AG09319 (cell line): ENCODE measurements at regions not wholly inside any gene's neighbourhood (a gene's known extent, or its start where the extent isn't known, plus 50 kb on each side); places are given as distances from the start of the nearest gene placed in this dataset.

Experiments used
- DNase-seq: peaks from one replicate; pipeline ENCODE4 v3.0.0-alpha.2; 2010; ENCODE audit warnings: low read depth; ENCODE audit errors: extremely low read depth
- TF ChIP-seq, protein P1 (sequence below): IDR thresholded peaks from 2 replicates; pipeline ENCODE4 v1.5.1; 2011; ENCODE audit warnings: low read depth, mild to moderate bottlenecking, inconsistent platforms, low read length, moderate library complexity

DNA sequence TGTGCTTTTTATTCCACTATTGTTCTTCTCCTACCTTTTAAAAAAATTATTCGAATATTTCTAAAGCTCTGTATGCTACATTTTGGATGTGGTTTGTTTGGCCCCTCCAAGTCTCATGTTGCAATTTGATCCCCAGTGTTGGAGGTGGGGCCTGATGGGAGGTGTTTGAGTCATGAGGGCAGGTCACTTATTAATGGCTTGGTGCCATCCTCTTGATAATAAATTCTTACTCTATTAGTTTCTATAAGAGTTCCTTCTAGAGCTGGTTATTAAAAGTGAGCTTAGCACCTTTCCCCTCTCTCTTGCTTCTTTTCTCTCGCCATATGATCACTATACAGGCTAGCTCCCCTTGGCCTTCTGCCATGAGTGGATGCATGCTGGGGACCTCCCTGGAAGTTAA, 445.6 kb upstream of the PDE3A start:
- DNase-seq: no peak
- TF ChIP-seq, protein P1, sequence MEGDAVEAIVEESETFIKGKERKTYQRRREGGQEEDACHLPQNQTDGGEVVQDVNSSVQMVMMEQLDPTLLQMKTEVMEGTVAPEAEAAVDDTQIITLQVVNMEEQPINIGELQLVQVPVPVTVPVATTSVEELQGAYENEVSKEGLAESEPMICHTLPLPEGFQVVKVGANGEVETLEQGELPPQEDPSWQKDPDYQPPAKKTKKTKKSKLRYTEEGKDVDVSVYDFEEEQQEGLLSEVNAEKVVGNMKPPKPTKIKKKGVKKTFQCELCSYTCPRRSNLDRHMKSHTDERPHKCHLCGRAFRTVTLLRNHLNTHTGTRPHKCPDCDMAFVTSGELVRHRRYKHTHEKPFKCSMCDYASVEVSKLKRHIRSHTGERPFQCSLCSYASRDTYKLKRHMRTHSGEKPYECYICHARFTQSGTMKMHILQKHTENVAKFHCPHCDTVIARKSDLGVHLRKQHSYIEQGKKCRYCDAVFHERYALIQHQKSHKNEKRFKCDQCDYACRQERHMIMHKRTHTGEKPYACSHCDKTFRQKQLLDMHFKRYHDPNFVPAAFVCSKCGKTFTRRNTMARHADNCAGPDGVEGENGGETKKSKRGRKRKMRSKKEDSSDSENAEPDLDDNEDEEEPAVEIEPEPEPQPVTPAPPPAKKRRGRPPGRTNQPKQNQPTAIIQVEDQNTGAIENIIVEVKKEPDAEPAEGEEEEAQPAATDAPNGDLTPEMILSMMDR: no peak

DNA sequence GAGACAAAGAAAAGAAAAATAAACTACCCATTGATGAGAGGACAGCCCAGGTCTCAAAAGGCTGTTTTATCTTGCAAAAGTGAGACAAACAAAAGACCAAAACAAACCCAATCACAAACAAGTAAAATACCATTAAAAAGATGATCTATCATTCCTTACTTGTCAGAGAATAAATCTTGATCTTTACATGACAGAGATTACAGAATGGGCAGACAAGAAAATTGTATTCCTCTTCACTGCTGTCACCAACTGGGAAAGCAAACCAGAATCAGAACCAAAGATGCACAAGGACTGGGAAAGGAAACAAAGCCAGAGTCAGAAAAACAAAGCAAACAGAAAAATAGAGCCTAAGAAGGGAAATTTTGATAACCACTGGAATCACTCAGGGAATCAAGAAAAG, 444.0 kb upstream of the PDE3A start:
- DNase-seq: no peak
- TF ChIP-seq, protein P1: no peak

DNA sequence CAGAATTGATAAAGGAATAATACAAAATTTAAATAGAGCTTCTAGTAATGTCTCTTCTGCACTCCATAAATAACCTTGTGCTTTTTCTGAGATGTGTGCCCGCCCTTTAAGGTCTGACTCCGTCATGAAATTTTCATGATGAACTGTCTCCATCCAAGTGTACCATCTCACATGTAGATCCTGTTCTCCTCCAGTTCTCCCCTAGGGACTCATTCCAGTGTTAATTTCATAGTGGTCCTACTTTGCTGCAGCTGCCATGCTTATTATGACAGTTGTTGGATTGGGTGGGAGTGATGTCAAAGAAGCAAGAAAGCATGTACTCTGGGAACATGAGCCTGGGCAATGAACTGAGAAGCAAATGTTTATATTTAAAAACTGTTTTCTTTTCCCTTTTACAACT, 442.5 kb upstream of the PDE3A start:
- TF ChIP-seq, protein P1: no peak
- DNase-seq: no peak

DNA sequence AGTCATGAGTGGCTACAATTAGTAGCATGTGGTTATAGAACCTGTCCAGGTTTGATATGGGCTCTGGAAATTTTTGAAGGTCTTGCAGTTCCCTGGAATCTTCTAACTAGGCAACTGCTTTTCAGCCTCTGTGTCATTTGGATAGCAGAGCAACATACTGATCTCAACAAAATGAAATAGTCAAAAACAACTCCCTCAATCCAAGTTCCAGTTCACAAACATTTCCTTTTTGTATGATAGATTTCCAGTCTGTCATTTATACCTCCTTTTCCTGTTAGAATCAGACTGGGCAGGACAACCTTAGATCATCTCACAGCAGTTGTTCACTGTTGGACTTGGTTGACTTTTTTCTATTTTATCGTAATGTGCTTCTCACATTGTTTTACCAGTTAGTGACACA, 442.1 kb upstream of the PDE3A start:
- DNase-seq: no peak
- TF ChIP-seq, protein P1: no peak

DNA sequence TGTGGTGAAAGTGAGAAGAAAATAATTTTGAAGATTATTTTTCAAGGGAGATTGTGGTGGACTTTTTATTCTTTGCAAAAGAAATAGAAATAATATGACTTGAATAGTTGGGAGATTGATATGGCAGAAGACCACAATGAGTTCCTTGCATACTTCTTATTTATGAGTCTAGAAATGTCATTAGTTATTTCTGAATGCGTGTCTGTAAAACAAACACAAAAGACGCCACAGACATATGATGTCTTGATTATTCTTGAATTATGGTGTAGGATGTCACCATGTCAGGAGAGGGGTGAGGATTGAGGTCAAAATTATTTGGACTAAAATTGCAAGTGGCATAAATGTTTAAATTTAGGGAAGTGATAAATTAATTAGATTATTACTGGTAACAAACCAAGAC, 440.7 kb upstream of the PDE3A start:
- TF ChIP-seq, protein P1: no peak
- DNase-seq: no peak

DNA sequence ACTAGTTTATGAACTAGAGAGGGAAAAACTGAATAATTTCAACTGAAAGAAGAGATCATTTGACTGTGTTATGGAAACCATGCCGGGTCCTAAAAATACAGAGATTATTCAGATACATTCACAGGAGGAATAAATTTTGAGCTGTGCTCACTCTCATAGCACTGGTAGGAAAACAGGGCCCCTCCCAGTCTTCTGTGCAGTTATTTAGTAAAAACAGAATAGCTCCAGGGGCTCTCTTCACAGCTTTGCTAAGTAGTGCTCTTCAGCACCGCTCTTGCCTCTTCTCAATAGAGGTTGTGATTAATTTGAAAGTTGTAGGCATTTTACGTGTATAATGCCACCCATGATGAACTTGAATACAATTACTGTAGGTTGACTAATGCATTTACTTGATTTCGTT, 435.9 kb upstream of the PDE3A start:
- TF ChIP-seq, protein P1: no peak
- DNase-seq: no peak

DNA sequence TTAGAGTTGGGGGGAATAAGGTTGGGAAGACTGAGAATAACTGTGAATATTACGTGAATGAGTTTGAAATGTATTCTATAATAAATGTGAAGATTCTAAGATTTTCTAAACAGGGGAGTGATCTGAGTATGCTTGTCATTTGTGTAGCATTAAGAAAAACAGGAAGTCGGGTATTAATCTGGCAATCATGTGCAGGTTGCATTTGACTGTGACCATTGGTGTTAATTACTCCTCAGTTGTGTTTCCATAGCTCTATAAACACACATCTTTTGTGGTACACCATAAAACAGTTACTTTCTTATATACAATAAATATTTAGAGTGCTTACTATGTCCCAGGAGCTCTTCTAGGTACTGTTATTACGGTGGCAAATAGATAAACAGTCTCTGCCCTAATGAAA, 434.4 kb upstream of the PDE3A start:
- no peak for DNase-seq
- TF ChIP-seq, protein P1: no peak
